ENCODE measurements at regions not wholly inside any gene's neighbourhood (a gene's known extent, or its start where the extent isn't known, plus 50 kb on each side); places are given as distances from the start of the nearest gene placed in this dataset.

- TF ChIP-seq CTCF (IDR thresholded peaks at IDR 0.05) = no peak
- no peak for TF ChIP-seq POLR2A (IDR thresholded peaks at IDR 0.05)
Measured at GRCh38 chr6:50288241-50288640, 238.5 kb upstream of the DEFB112 start.

Measured in body of pancreas (tissue), 4 donors.